ENCODE measurements at regions not wholly inside any gene's neighbourhood (a gene's known extent, or its start where the extent isn't known, plus 50 kb on each side); places are given as distances from the start of the nearest gene placed in this dataset.

DNA sequence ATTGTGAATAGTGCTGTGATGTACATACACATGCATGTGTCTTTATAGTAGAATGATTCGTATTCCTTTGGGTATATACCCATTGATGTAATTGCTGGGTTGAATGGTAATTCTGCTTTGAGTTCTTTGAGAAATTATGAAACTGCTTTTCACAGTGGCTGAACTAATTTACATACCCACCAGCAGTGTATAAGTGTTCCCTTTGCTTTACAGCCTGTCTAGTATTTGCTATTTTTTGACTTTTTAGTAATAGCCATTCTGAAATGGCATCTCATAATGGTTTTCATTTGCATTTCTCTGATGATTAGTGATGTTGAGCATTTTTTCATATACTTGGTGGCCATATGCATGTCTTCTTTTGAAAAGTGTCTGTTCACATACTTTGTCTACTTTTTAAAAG is 54.5 kb upstream of the FAM78B start:
- no peak for DNase-seq

DNA sequence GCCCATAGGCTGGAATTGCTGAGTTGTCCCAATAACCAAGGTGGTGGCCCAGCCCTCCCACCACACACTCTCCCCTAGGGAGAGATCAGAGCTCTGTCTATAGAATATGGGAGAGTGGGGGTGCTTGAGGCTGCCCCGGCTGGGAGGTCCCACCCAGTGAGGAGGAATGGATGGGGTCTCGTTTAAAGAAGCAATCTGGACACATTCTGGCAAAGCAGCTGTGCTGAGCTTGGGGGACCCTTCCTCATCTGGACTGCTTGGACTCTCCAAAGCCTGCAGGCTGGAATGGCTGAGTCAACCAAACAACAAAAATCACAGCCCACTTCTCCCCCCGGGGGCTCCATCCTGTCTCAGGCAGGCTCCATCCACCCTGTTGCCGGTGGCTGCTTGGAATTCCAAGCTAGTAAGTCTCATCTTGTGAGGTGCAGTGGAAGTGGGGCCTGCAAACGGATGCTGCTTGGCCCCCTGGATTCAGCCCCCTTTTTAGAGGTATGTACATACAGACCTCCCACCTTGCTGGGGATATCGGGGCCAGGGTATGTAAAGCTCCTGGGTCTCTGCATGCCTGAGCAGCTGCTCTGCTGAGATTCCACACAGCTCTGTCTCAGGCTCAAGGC is 67.1 kb upstream of the FAM78B start:
- no peak for DNase-seq

DNA sequence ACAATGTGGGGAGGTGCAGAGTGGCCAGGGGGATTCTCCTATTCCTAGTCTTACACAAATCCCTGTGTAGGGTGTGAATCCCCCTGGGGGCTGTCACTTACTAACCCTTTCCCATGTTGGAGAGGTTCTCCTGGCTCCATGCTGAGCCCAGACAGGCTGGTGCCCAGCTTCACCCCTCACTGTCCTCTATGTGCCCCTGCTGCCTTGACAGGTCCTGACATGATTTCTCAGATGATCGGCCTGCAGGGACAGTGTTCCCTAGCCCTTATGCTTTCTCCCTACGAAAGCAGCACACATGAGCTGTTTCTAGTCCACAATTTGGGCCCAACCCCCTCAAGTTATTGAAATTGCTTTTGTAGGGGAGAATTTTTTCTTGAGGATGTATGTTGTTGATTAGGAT is 68.9 kb upstream of the FAM78B start:
- DNase-seq: no peak

DNA sequence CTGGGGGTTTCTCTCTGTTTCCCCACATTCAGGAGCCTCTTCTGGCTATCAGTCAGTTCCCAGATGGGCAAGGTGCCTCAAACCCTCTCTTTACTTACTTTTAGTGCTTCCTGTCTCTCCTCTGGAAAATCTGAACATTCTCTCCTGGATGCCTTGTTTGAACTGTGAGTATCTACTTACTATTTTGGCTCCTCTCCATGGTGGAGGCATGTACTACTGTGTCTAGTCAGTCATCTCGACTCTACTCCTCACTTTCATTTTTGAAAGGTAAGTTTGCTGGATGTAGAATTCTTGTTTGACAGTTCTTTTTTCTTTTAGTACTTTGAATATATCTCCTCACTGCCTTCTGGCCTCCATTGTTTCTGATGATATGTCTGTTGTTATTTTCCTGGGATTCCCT is 70.9 kb upstream of the FAM78B start:
- no peak for DNase-seq

DNA sequence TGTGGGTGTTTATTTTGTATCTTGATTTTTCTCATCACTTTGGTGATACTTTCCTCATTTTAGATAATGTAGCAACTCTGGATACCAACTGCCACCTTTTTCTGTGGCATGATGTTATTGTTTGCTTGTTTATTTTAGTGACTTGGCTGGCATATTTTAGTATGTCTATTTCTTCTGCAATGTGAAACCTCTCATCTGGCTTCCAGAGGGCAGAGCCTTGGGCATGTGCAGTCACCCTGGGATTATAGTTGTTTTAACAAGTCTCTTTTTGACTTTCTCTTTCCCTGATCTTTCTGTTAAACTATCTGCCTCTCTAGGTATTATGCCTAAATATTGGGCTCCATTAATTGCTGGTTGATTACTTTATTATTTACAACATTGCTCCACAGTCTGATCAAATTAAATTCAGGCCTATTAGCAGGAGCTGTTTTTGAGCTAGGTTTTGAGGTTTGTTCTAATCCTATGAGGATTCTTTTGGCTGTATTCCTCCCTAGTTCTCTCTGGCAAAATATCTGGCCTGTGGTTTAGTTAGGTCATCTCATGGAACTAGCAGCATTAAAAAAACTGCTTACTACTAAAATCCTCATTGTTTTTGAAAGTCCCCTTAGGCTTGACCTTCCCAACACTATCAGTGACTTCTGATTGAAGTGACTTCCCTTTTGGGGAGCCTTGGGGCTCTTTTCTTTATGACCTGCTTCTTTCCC is 86.4 kb upstream of the FAM78B start:
- no peak for DNase-seq

DNA sequence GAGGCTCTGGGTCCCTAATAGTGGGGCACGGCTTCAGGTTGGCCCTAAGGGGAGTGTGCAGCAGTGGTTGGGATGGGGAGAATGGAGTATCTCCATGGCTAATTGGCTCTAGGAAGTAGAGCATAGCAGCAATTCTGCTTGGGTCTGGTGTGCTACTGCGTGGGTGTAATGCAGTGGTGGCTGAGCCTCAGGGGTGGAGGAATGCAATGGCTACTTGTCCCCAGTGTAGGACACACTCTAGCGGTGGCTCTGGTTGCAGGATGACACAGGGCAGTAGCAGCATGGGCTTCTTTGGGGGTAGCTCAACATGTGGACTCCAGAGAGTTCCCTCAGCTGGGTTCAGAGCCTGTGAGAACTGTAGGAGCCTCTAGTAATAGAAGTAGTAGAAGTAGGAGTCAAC is 91.2 kb upstream of the FAM78B start:
- no peak for DNase-seq

DNA sequence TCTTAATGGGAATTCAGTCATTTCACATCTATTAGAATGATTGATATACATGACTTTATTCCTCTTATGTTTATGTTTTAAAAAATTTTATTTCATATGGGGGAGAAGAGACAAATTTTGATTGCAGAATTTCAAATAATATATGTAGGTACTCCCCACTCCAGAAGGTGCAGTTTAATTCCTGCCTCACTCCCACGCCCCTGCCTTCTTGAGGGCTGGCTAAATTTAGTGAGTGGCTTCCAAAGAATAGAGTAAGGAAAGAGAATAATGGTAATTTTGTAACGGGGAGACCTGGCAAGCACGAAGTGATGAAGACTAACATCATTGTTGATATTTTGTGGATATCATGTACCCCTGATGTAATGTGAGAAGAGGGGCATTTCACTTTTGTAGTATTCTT is 94.7 kb upstream of the FAM78B start:
- DNase-seq: no peak

DNA sequence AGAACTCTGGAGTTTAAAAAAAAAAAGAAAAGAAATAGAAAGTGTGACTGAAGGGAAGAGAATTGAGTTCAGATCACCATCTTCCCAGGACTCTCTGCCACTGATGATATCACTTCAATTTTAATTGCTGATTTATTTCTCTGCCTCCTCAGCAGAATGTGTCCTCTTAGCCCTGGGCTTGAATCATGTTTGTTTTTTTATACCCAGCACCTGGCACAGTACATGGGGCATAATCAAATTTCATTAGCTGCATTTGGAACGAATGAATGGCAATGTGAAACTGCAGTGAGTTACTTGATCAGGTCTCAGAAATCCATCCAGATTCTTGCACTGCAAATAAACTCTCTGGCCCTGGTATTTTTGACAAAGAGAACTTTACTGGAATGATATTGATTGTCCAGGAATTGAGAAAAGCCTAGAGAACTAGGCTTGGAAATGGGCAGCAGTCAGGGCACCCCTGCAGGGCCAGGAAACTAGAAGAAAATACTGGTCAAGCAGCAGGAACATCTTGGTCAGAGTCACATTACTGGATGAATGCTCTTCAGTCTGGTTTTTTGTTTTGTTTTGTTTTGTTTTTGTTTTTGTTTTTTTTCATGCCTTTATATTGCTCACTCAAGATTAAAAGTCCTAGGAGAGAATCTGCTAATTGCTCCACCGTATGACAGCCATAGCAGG is 103.8 kb upstream of the FAM78B start:
- no peak for DNase-seq

DNA sequence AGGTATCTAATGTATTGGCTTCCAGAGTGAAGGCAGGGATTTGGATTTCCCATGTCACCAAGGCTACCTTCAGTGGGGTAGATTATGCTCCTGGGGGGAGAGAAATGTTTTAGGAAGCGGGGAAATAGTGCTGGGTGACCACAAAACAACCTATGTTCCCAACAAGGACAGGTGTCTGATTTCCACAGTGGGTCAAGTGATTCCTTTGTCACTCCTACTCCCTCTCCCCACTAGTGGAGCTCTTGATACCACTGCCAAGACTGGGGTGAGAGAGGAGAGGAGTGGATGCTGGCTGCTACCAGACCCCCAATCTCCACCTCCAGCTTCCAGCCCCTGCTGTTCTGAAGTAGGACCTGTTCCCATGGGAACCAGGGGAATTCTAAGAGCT is 104.3 kb upstream of the FAM78B start:
- no peak for DNase-seq

DNA sequence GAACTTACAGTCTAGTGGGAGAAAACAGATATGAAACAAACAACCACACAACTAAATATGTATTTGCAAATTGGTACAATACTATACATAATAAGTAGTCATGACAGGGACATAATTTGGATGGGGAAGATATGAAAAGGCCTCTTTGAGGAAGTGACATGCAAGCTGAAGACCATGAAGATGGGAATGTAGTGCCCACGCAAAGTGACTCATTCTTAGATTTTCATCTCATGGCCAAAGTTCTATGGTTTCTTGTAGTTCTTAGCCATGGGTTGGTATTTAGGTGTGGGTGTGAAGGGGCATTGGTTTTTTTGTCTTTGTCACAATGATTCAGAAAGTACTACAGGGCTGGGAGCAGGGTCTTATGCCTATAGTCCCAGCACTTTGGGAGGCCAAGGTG is 105.4 kb upstream of the FAM78B start:
- no peak for DNase-seq

DNA sequence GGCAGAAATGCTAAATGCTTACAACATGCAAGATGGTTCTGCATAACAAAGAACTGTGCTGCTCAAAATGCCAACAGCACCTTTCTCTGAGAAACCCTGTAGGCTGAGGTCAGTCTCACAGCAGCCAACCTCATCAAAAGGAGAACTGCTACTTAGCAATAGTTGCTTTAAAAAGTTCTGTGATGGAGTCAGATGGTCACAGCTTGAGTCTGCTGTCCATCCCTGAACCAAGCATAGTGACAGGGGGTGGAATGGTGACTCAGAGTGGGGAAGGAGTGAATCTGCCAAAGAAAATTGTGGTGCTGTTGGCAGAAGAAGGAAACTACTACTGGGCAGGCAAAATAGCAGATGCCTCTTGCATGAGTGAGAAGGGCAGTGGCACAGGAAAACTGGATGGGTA is 106.0 kb upstream of the FAM78B start:
- DNase-seq: no peak

DNA sequence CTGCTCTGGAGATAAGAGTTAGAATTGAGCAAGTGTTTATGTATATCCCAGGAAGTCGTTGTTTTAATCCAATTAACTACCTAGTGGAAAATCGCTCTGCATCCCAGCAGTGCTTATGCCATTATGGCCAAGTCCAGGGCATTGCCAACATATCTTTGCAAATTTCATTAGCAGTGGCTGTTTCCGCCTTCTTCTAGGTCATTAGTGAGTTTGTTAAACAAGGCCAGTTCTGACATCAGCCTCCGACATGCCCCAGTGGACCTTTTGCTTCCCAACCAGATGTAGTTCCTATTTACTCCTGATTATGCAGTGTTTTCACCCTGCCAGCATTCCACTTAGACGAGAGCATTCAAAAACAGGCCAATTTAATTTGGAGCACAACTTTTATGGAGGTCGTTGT is 106.8 kb upstream of the FAM78B start:
- DNase-seq: no peak

DNA sequence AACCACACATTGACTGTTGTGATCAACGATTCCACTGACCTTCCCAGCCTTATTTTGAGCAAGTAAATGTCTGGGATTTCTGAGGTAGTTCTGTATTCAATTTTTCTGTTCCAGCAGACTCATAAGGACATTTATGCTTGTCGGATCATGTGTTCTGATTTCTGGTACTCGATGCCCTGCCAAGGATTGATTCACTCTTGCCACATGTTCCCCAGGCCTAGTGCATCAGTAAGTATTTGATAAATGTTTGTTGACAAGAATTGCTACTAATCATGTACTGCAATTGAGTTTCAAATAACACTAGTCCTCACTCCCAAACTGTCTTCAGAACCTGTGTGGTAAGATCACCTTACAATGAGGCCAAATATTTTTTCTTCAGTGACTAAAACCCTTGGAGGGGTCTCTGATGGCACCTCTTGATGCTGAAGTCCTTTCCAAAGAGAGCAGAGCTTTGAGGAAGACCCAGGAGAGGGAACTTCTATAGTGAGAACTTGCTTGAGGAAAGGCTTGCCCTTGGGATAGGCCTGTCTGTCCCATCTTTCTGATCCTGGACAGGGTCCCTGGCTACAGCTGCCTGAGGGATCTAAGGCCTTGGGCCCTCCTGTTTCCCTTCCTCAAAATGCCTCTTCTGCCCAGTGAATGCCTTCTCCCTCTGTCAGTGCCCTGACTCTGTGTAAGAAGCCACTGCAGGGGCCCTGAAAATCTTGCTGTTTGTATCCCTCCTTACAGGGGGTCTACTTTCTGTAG is 115.8 kb upstream of the FAM78B start:
- DNase-seq: no peak

DNA sequence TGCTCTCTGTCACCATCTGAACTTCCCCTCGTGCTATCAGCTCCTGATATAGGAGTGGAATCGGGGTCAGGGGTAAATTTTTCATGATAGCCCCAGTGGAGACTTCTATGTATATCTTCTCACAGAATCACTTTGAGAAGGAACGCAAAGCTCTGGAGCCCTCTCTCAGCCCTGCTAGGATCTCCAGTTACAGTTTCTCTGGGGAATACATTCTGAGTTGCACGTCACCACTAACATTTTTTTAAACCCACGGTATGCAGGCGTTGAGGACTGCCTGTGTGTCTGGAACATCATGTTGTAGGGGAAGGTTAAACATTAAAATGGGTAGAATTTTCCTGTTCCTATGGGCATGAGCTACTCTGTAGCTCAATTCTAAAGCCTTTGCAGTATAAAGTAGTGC is 116.4 kb upstream of the FAM78B start:
- no peak for DNase-seq

DNA sequence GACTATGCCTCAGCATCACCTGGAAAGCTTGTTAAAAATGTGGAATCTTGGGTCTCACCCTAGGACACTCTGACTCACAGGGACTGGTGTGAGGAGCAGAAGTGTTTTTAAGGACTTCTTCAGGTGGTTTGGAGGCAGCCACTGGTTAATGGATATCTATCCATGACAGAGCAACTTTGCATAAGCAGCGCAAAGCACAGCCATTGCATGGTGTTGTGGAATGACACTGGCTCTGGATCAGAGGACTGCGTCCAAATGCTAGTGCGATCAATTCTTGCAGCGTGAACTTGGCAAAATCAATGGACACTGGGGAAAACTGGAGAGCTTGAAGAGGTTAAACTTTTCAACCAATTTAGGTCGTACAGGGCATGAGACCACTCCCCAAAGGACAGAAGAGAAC is 116.8 kb upstream of the FAM78B start:
- DNase-seq: no peak

DNA sequence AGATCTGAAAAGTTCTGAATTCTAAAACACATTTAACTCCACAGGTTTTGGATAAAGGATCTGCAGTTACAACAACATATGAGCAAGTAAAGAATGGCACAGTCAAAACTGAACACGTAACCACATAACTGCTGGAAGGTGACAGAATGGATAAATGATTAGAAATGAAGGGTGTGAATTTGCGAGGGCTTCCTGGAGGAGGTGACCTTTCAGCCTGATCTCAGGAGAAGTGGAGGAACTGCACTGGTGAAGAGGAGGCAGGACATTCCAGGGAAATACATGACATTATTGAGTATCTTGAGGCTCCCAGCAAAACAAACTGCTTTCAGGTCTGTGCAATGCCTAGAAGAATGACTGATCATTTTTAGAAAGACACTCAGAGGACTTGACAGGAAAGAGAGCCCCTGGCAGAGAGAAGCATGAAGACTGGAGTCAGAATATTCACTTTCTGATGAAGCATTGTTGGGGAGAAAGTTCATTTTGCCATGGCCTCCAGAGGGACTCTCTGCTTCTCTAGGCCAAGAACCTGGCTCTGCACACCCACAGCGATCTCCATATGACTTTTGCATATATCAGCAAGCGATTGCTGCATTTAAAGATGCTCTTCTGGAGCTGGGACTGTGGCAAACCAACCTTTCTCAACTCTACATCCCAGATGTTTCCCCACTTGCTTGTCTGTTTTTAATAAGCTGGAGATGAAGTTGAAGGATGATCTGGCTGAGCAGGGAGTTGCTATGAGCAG is 122.7 kb upstream of the FAM78B start:
- DNase-seq: no peak

DNA sequence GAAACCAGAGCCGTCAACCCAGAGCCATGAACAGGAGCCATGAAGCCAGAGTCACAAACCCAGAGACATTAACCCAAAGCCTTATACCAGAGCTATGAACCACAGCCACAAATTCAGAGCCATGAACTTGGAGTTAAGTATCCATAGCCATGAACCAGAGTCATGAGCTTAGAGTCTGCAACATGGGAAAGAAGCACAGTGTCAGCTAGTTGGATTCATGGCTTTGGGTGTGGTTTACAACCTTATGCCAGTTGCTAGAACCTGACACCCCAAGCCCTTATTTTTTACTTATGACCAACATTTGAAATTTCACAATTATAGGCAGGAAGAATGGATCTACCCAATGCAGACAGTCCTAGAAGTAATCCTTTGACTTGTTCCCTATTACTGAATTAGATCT is 128.9 kb upstream of the FAM78B start:
- DNase-seq: no peak

DNA sequence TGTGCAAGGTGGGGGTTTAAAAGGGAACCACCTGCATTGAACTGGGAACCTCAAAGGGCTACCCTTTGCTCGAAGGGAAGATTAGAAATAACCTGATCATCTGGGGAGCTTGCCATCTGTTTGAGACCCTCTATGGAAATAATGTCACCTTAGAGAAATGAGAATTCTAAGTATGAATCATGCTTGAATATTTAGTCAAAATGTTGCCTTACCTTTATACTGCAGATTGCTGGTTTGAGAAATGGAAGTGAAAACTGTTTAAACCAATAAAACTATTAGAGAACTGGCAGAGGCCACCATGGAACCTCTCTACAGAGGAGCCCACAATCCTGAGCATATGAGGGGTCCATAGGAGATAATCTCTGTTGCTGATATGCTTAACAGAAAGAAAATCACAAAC is 131.2 kb upstream of the FAM78B start:
- no peak for DNase-seq

DNA sequence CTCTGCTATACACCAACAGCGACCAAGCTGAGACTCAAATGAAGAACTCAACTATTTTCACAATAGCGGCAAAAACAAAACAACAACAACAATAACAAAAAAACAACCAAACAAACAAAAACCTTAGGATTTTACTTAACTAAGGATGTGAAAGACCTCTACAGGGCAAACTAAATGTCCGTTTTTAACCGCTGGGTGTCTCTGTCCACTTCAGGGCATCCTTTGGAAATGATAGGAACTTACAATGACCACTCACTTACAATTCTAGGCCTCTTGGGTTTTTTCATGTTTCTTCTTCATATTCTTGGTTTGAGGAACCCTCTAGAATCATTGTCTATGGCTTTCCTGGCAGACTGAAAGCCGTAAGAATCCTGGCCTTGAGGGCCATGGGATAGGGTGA is 134.0 kb upstream of the FAM78B start:
- no peak for DNase-seq

DNA sequence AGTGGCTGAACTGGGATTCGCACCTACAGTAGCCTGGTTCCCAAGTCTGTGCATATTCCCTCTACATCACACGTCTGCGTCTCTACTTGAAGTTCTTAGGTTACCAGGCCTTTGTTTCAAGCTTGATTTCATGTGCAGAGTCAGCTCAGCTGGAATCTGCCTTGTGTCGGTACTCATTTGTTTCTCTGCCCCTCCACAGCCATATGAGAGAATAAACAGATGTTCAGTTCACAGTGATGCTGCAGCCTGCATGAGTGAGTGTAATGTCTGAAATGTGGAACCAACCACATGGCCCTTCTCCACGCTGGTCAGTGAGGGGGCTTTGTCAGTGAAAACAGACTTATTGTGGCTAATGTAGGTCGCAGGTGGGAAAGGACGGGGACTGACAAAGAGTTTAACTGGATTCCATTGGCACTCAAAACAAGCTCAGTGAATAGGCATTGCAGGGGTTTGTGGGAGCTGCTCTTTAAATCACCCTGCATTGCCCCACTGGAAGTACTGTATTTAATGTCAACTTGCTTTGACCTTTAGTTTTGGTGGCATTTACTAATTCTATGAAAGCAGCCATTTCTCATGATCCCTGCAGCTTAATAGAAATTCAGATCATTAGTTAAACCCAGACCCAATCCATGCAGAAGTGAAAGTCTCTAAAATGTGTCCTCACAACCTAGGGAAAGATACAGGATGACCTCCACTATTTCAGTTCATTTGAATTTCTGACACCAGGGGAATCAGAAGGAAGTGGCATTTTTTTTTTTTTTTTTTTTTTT is 136.4 kb upstream of the FAM78B start:
- DNase-seq: no peak

DNA sequence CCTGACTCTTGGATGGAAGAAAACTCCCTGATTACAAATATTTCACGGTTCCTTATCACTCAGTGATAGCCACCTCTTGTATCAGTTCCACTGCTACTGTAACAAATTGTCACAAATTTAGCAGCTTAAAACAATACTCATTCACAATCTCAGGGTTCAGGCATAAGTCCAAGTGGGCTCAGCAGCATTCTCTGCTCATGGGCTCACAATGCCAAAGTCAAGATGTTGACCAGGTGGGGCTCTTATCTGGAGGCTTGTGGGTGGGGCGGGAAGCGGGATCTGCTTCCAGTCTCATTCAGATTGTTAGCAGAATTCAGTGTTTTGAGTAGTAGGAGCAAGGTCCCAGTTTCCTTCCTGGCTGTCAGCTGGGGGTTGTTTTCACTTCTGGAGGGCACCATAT is 137.3 kb upstream of the FAM78B start:
- DNase-seq: no peak

DNA sequence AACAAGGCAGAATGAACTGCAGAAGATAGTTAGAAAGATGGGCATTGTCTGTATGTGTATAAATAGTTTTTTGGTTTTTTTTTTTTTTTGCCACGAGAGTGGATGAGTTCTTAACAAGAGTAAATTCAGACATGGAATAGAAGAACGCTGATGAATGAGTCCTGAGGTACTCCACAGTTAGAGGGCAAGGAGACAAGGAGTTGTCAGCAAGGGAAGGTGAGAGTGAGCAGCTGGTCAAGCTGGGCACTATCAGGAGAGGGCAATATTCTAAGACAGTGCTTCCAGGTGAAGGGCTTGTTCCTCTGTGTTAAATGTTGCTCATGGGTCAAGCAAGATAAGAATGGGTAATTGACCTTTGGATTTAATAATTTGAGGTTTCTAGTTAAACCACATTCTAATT is 138.6 kb upstream of the FAM78B start:
- no peak for DNase-seq

Data from hematopoietic multipotent progenitor cell treated with erythropoietin and hydrocortisone succinate and interleukin-3 and kit ligand, for 4 days (in vitro differentiated cells).